Stimulated activated naive CD4-positive, alpha-beta T cell (primary cell): ENCODE measurements at regions not wholly inside any gene's neighbourhood (a gene's known extent, or its start where the extent isn't known, plus 50 kb on each side); places are given as distances from the start of the nearest gene placed in this dataset.
"Not testable (repeated sequence)": the region's sequence is repeated elsewhere in the genome, so short reads cannot be mapped to it uniquely, and the experiment has no call there.

Experiments used
- DNase-seq, 6 experiments: peaks; one replicate each; lab custom pipeline; 2025; lab: John Stamatoyannopoulos, UW

GRCh38 chr4:111268769-111269414 is 646.0 kb upstream of the PITX2 start:
- no peak for DNase-seq

- no peak for DNase-seq
Measured at GRCh38 chr4:111269439-111269838, 646.6 kb upstream of the PITX2 start.

DNA sequence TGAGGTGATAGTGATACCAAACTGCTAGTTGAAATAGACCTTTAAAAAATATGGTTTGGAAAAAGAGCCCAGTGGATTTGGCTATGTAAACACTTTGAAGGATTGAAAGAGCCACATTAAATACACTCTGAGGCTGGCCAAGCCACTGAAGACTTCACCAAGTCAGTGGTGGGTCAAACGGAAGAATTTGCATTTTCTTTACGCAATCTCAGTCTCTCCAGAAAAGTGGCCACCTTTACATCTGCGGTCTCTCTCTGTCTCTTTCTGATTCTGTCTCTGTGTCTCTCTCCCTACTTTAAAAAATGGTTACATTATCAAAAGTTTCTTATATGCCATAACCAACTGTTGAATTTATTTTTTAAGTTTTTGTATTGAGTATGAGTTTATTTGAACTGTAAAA is 651.2 kb upstream of the PITX2 start:
- DNase-seq: no peak

- no peak for DNase-seq
Measured at GRCh38 chr4:111274486-111274885, 651.6 kb upstream of the PITX2 start.

DNA sequence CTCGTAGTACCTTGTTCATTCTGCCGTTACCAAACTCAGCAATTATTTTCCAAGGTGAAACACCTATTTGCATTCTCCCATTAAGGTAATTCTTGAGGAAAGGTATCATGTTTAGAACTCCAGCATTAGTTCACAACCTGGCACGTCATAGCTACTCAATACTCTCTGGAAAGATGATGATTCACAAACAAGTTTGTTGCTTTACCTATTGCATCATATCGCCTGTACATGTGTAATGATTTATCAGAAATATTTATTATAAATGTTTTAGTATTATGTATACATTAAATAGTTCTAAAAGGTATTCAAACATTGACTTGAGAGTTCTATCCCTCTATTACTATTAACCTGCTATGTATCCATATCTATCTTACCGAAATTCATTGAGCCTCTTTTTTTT is 658.3 kb upstream of the PITX2 start:
- no peak for DNase-seq

- DNase-seq: no peak
Measured at GRCh38 chr4:111282035-111282434, 659.2 kb upstream of the PITX2 start.

DNA sequence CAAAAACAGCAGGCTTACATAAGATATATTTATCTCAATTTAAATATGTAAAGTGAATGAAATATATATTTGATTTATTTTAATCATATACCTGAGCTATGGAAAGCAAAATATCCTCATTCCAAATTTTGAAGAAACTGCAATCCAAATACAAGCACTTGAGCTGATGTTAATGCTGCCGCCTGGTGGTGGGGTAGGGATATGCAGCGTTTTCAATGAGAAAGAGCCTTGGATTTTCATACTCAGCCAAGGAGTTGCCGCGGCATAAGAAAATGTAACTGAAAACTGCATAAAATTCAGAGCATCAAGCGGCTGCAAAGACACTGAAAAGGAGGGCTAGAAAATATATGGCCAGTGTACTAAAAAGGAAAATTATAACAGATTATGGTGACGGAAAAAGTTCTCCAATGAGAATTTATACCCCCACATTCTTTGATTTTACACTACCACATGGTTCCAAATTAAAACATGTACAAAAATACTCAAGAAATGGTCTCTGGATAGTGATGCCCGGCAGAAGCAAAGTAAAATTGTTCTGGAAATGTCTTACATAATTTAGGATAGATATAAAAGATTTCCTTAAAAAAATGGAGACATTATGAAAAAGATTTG is 660.3 kb upstream of the PITX2 start:
- DNase-seq: no peak

DNA sequence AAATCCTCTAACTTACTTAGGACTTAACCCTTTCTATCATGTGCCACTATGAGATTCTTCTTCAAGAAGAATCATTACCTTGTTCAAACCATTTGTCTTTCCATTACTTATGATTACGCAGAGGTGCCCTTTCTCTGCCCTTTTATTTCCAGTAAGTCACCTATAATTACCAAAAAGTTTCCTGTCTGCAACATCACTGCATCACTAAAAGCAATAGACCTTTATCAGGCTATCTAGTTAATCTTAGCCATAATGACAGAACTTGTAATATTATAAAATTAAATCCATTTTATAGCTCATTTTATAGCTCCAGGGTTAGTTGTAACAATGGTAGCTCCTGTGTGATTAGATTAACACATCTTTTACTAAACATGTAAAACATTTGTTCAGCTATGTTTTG is 673.6 kb upstream of the PITX2 start:
- no peak for DNase-seq

GRCh38 chr4:111303806-111304205 is 680.9 kb upstream of the PITX2 start:
- no peak for DNase-seq

GRCh38 chr4:111323496-111323895 is 700.6 kb upstream of the PITX2 start:
- DNase-seq: no peak

- no peak for DNase-seq
Measured at GRCh38 chr4:111323916-111324315, 701.0 kb upstream of the PITX2 start.

GRCh38 chr4:111326450-111326849 is 703.6 kb upstream of the PITX2 start:
- DNase-seq: no peak

- no peak for DNase-seq
Measured at GRCh38 chr4:111330786-111331185, 707.9 kb upstream of the PITX2 start.

GRCh38 chr4:111334361-111334760 is 711.5 kb upstream of the PITX2 start:
- DNase-seq: no peak

- DNase-seq: not testable (repeated sequence)
Measured at GRCh38 chr4:111337186-111337876, 714.5 kb upstream of the PITX2 start.

DNA sequence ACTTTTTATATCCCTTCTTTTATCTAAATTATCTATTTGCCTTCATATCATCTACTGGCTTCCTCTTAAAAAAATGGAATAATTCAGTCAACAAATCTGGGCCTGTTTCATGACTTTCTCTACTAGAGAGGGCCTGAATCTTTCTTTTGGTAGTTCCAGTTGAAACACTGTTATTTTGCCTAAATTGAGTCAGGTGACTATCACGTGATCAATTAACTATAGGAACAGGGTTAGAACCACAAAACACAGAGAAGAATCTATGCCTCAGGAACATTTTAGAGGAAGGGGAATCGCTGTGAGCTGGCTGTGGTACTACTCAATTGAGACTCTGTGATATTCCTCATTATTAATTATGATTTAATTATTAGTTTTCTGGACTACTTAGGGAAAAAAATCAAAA is 736.7 kb upstream of the PITX2 start:
- DNase-seq: no peak

DNA sequence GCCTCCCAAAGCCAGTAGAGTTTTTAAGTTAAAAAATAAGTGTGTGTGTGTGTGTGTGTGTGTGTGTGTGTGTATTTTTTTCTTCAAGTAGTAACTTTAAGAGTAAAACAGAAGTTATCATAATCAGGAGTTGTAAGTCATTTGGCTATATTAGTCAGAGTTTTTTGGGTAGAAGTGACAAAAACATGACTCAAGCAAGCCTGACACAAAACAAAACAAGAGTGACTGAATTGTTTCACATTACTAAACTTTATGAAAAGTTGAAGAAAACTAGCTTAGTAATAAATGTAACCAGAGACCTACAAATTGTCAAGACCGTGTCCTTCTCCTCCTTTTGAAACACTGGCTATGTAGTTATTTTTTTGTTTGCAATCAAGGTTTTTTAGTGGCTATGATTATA is 738.0 kb upstream of the PITX2 start:
- no peak for DNase-seq

- DNase-seq: no peak
Measured at GRCh38 chr4:111362941-111363361, 740.1 kb upstream of the PITX2 start.

- DNase-seq: not testable (repeated sequence)
Measured at GRCh38 chr4:111377880-111378279, 755.0 kb upstream of the PITX2 start.

DNA sequence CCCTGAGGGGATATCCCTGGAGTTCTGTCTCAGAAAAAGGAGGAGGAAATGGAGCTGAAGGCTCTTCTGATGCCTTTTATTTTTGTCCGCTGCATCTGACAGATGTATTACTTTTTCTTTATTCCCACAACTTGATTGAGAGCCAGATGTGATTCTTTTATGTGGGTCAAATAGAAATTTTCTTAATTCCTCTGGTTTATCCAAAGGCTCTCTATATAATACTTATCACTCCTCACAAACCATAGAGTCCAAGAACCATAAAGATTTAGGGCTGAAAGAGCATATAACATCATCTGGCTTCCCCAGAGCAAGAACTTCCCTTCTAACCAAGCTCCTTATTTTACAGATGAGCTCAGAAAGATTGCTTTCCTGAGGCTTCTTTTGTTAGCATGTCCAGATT is 756.7 kb upstream of the FAM241A start:
- DNase-seq: no peak

GRCh38 chr4:111391829-111392228 is 753.4 kb upstream of the FAM241A start:
- DNase-seq: no peak

GRCh38 chr4:111393781-111394180 is 751.5 kb upstream of the FAM241A start:
- DNase-seq: no peak

DNA sequence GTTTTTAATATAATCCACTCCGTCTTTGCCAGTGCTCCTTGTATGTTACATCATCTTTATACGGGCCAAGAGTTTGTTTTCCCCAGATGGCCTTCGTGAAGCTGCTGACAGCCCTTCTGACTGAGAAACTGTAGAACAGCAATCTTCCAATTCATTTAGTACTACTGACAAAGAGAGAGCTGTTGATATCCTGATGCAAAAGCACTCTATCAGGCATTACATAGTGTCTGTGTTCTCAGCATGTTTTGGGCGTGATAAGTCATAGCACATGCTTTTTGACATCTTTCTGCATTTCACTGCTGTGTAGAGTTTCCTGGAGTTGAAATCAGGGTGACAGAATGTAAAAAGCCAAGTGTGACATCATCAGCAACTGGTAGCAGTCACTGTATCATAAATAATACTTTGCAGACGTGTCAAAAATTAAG is 746.3 kb upstream of the FAM241A start:
- DNase-seq: no peak
